H9 (cell line): ENCODE measurements at regions not wholly inside any gene's neighbourhood (a gene's known extent, or its start where the extent isn't known, plus 50 kb on each side); places are given as distances from the start of the nearest gene placed in this dataset.

ENCODE experiments used
- DNase-seq: peaks from one replicate; pipeline ENCODE4 v3.0.0-alpha.2; 2017
- H2AFZ ChIP-seq: one replicate; pipeline ENCODE4 v1.6.1; 2013; ENCODE audit warnings: mild to moderate bottlenecking, low read length, control low read depth, moderate library complexity
- H2AK5ac ChIP-seq: 2 replicates; pipeline ENCODE4 v1.6.1; 2013; ENCODE audit warnings: low read length, control low read depth, mixed read lengths; ENCODE audit not compliant: insufficient read length
- H2BK120ac ChIP-seq: one replicate; pipeline ENCODE4 v1.6.1; 2013; ENCODE audit warnings: low read depth, mild to moderate bottlenecking, low read length, control low read depth, inconsistent platforms; ENCODE audit not compliant: poor library complexity, severe bottlenecking
- H2BK12ac ChIP-seq: 2 replicates; pipeline ENCODE4 v1.6.1; 2013; ENCODE audit warnings: low read length, control low read depth, mixed read lengths, low read depth; ENCODE audit not compliant: insufficient read length
- H2BK15ac ChIP-seq: 2 replicates; pipeline ENCODE4 v1.6.1; 2013; ENCODE audit warnings: low read depth, low read length, control low read depth
- H2BK20ac ChIP-seq: one replicate; pipeline ENCODE4 v1.6.1; 2013; ENCODE audit warnings: low read depth, mild to moderate bottlenecking, low read length, control low read depth, inconsistent platforms; ENCODE audit not compliant: poor library complexity, severe bottlenecking
- H2BK5ac ChIP-seq: 2 replicates; pipeline ENCODE4 v1.6.1; 2013; ENCODE audit warnings: low read length, control low read depth, mixed read lengths; ENCODE audit not compliant: insufficient read length
- H3K14ac ChIP-seq: 2 replicates; pipeline ENCODE4 v1.6.1; 2013; ENCODE audit warnings: low read length, control low read depth; ENCODE audit not compliant: insufficient read depth
- H3K18ac ChIP-seq: 2 replicates; pipeline ENCODE4 v1.6.1; 2013; ENCODE audit warnings: low read depth, mild to moderate bottlenecking, mixed read lengths, low read length, control low read depth; ENCODE audit not compliant: insufficient read length
- H3K23ac ChIP-seq: 2 replicates; pipeline ENCODE4 v1.6.1; 2013; ENCODE audit warnings: low read length, control low read depth, mixed read lengths, low read depth; ENCODE audit not compliant: insufficient read length
- H3K23me2 ChIP-seq: 2 replicates; pipeline ENCODE4 v1.6.1; 2013; ENCODE audit warnings: low read depth, mild to moderate bottlenecking, mixed read lengths, low read length, control low read depth; ENCODE audit not compliant: insufficient read length, poor library complexity, severe bottlenecking
- H3K27ac ChIP-seq: 2 replicates; pipeline ENCODE4 v1.5.1; 2013; ENCODE audit warnings: low read length, control low read depth, mixed read lengths, low read depth; ENCODE audit not compliant: insufficient read length
- H3K27me3 ChIP-seq: 2 replicates; pipeline ENCODE4 v1.6.1; 2013; ENCODE audit warnings: low read length, control low read depth, inconsistent platforms; ENCODE audit not compliant: insufficient read depth
- H3K4ac ChIP-seq: 2 replicates; pipeline ENCODE4 v1.6.1; 2013; ENCODE audit warnings: low read depth, mild to moderate bottlenecking, control low read depth, inconsistent platforms, low read length, moderate library complexity
- H3K4me1 ChIP-seq: 2 replicates; pipeline ENCODE4 v1.6.1; 2013; ENCODE audit warnings: low read length, control low read depth, inconsistent platforms; ENCODE audit not compliant: insufficient read depth
- H3K4me2 ChIP-seq: 2 replicates; pipeline ENCODE4 v1.6.1; 2013; ENCODE audit warnings: low read length, control low read depth, mixed read lengths; ENCODE audit not compliant: insufficient read length, insufficient read depth
- H3K56ac ChIP-seq: 2 replicates; pipeline ENCODE4 v1.6.1; 2013; ENCODE audit warnings: low read depth, mild to moderate bottlenecking, mixed read lengths, low read length, control low read depth; ENCODE audit not compliant: insufficient read length
- H3K79me1 ChIP-seq: 2 replicates; pipeline ENCODE4 v1.6.1; 2013; ENCODE audit warnings: low read depth, mild to moderate bottlenecking, moderate library complexity, low read length, control low read depth, inconsistent platforms; ENCODE audit not compliant: insufficient read depth, poor library complexity, severe bottlenecking
- H3K79me2 ChIP-seq: 2 replicates; pipeline ENCODE4 v1.6.1; 2013; ENCODE audit warnings: low read length, control low read depth, inconsistent platforms; ENCODE audit not compliant: insufficient read depth
- H3K9ac ChIP-seq: 2 replicates; pipeline ENCODE4 v1.6.1; 2013; ENCODE audit warnings: low read length, control low read depth, mixed read lengths; ENCODE audit not compliant: insufficient read length; ENCODE audit errors: extremely low read depth
- H3K9me3 ChIP-seq: one replicate; pipeline ENCODE4 v1.6.1; 2013; ENCODE audit warnings: low read depth, low read length, inconsistent platforms; ENCODE audit not compliant: control insufficient read depth
- H3T11ph ChIP-seq: one replicate; pipeline ENCODE4 v1.6.1; 2013; ENCODE audit warnings: mild to moderate bottlenecking, low read length, control low read depth, inconsistent platforms
- H4K20me1 ChIP-seq: one replicate; pipeline ENCODE4 v1.6.1; 2013; ENCODE audit not compliant: control insufficient read depth, insufficient read length, insufficient read depth
- H4K5ac ChIP-seq: 2 replicates; pipeline ENCODE4 v1.6.1; 2013; ENCODE audit warnings: low read depth, mild to moderate bottlenecking, mixed read lengths, low read length, control low read depth; ENCODE audit not compliant: insufficient read length
- H4K8ac ChIP-seq: replicated peaks from 2 replicates; pipeline ENCODE4 v1.6.1; 2013; ENCODE audit warnings: low read length, control low read depth, mixed read lengths, low read depth; ENCODE audit not compliant: insufficient read length
- H4K91ac ChIP-seq: 2 replicates; pipeline ENCODE4 v1.6.1; 2013; ENCODE audit warnings: low read depth, mild to moderate bottlenecking, moderate library complexity, mixed read lengths, low read length, control low read depth; ENCODE audit not compliant: insufficient read length
- H3K27ac Mint-ChIP-seq, 3 experiments: 2 replicates in 2 of 3; 3 replicates in 1 of 3; pipeline ENCODE4 v1.8.0; 2020 to 2021; ENCODE audit warnings: mixed read lengths in 3 of 3, mild to moderate bottlenecking in 1 of 3, moderate library complexity in 1 of 3
- H3K27me3 Mint-ChIP-seq: 2 replicates; pipeline ENCODE4 v1.8.0; 2021; ENCODE audit warnings: low read depth, mild to moderate bottlenecking, moderate library complexity, mixed read lengths
- H3K36me3 Mint-ChIP-seq, 3 experiments: 2 replicates in 2 of 3; 3 replicates in 1 of 3; pipeline ENCODE4 v1.8.0; 2020 to 2021; ENCODE audit warnings: low read depth in 3 of 3, mixed read lengths in 3 of 3; ENCODE audit not compliant: insufficient read depth in 1 of 3
- H3K4me1 Mint-ChIP-seq, 2 experiments: 2 replicates each; pipeline ENCODE4 v1.8.0; 2020; ENCODE audit warnings: mixed read lengths in 2 of 2
- H3K4me3 Mint-ChIP-seq, 2 experiments: 2 replicates in 1 of 2; 3 replicates in 1 of 2; pipeline ENCODE4 v1.8.0; 2020 to 2021; ENCODE audit warnings: mild to moderate bottlenecking in 2 of 2, mixed read lengths in 2 of 2, moderate library complexity in 1 of 2
- H3K9me3 Mint-ChIP-seq, 2 experiments: 2 replicates in 1 of 2; 3 replicates in 1 of 2; pipeline ENCODE4 v1.8.0; 2020; ENCODE audit warnings: mild to moderate bottlenecking in 2 of 2, mixed read lengths in 2 of 2, moderate library complexity in 1 of 2
- WGBS: extraction: QIAGEN DNeasy Blood & Tissue Kit; methylation state at CpG from one replicate; pipeline ENCODE4 v1.1.7; 2013; ENCODE audit warnings: missing lambda C conversion rate, low lambda C conversion rate, mixed read lengths; ENCODE audit not compliant: insufficient read length; ENCODE audit errors: extremely low coverage; 5-methylcytosine and 5-hydroxymethylcytosine counted together
- TF ChIP-seq, protein P1 (sequence below): fragments of 200-600 bp; sonication (generic); conservative IDR thresholded peaks from 3 replicates; pipeline ENCODE4 v1.8.0; 2021; ENCODE audit warnings: antibody characterized with exemption, mild to moderate bottlenecking

DNA sequence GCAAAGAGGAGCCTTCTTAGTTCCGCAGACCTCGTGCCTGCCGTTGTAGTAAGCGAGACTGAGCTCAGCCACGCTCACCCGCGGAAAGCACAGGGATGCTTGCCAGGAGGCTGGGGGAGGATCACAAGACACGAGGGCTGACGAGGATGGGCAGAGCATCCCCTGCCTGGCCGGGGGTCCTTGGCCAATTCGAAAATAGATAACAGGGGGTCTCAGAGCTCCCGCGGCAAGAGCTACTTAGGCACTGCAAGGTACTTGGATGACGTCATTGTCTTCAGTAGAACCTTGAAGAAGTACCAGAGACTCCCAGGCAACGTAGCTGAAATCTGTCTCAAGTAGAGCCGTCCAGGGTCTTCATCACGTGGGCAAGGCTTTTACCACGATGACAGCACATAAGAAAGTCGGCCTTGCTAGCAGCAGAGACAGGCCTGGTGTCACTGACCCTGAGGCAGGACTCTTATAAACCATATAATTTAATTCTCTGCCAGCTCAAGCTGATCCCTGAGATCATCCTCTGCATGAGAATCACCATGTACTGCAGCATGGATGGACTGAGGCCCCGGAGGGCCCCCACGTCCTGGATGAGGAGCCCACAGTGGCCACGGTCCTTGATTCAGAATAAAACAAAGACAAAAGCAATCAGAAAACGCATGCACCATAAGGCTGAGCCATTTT lies 81.9 kb downstream of the TMEM18 start:
- H3K79me2 ChIP-seq: no peaks in the 10 kb centered on the region
- H4K5ac ChIP-seq: no peak overlapping the region
- H2BK5ac ChIP-seq: no peak overlapping the region
- no peak overlapping the region for H2BK20ac ChIP-seq
- peaks cover 0 to 3% of the 10 kb centered on the region in 2 experiments; a peak in 2 of 5 replicates for H3K9me3 Mint-ChIP-seq
- no peak overlapping the region for H2BK15ac ChIP-seq
- H3K36me3 Mint-ChIP-seq: no peaks in the 10 kb centered on the region; a peak in 1 of 7 replicates
- DNase-seq: no peak
- H2AFZ ChIP-seq: no peak overlapping the region
- no peaks in the 10 kb centered on the region for H3K79me1 ChIP-seq
- no peak overlapping the region for H3K56ac ChIP-seq
- no peak overlapping the region for H3K4ac ChIP-seq
- H3K4me1 ChIP-seq: no peaks in the 10 kb centered on the region
- no peak overlapping the region for H3T11ph ChIP-seq
- H3K4me1 Mint-ChIP-seq: peaks cover 2 to 3% of the 10 kb centered on the region in 2 experiments; a peak in 2 of 4 replicates
- H3K23me2 ChIP-seq: no peaks in the 10 kb centered on the region
- no peaks in the 10 kb centered on the region for H3K27me3 ChIP-seq
- H3K9ac ChIP-seq: no peak overlapping the region
- H3K18ac ChIP-seq: no peak overlapping the region
- H2BK120ac ChIP-seq: no peak overlapping the region
- TF ChIP-seq, protein P1, sequence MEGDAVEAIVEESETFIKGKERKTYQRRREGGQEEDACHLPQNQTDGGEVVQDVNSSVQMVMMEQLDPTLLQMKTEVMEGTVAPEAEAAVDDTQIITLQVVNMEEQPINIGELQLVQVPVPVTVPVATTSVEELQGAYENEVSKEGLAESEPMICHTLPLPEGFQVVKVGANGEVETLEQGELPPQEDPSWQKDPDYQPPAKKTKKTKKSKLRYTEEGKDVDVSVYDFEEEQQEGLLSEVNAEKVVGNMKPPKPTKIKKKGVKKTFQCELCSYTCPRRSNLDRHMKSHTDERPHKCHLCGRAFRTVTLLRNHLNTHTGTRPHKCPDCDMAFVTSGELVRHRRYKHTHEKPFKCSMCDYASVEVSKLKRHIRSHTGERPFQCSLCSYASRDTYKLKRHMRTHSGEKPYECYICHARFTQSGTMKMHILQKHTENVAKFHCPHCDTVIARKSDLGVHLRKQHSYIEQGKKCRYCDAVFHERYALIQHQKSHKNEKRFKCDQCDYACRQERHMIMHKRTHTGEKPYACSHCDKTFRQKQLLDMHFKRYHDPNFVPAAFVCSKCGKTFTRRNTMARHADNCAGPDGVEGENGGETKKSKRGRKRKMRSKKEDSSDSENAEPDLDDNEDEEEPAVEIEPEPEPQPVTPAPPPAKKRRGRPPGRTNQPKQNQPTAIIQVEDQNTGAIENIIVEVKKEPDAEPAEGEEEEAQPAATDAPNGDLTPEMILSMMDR: no peak
- peaks cover 9% of the 10 kb centered on the region for H3K27me3 Mint-ChIP-seq
- H3K4me2 ChIP-seq: no peak overlapping the region
- no peak overlapping the region for H3K27ac ChIP-seq
- no CpG with 5 or more reads among the region's 23 CpGs for WGBS
- no peak overlapping the region for H4K91ac ChIP-seq
- H3K9me3 ChIP-seq: no peaks in the 10 kb centered on the region
- no peak overlapping the region for H2AK5ac ChIP-seq
- H4K8ac ChIP-seq: no peak overlapping the region
- no peak overlapping the region for H3K27ac Mint-ChIP-seq
- H4K20me1 ChIP-seq: no peaks in the 10 kb centered on the region
- H3K14ac ChIP-seq: no peak overlapping the region
- H2BK12ac ChIP-seq: no peak overlapping the region
- no peak overlapping the region for H3K4me3 Mint-ChIP-seq
- H3K23ac ChIP-seq: no peak overlapping the region
